Right cardiac atrium (tissue), 5 donors: ENCODE measurements at regions not wholly inside any gene's neighbourhood (a gene's known extent, or its start where the extent isn't known, plus 50 kb on each side); places are given as distances from the start of the nearest gene placed in this dataset.

Experiments
- ATAC-seq, 2 donors: fragments of 200-7000 bp; cut with Tn5 transposase; one replicate each; pipeline versions ENCODE4 v1.8.0 to v1.9.1; 2020; ENCODE audit warnings: moderate library complexity in 2 of 2, mild to moderate bottlenecking in 1 of 2
- DNase-seq, 3 donors: peaks; one replicate each; pipeline ENCODE4 v3.0.0-alpha.2; 2020
- H3K27ac ChIP-seq: one replicate; pipeline ENCODE4 v1.5.1; 2013; ENCODE audit warnings: mild to moderate bottlenecking, low read length, control low read depth, moderate library complexity
- H3K27me3 ChIP-seq: one replicate; pipeline ENCODE4 v1.6.1; 2013; ENCODE audit not compliant: control insufficient read depth, insufficient read depth
- H3K4me1 ChIP-seq: one replicate; pipeline ENCODE4 v1.6.1; 2013; ENCODE audit warnings: low read length; ENCODE audit not compliant: control insufficient read depth, insufficient read depth
- H3K4me3 ChIP-seq: one replicate; pipeline ENCODE4 v1.5.1; 2013; ENCODE audit warnings: low read length, control low read depth
- H3K9me3 ChIP-seq: one replicate; pipeline ENCODE4 v1.6.1; 2013; ENCODE audit warnings: low read length; ENCODE audit not compliant: control insufficient read depth
- WGBS: extraction: QIAGEN DNeasy Blood & Tissue Kit; methylation state at CpG from one replicate; pipeline ENCODE4 v1.1.7; 2013; 5-methylcytosine and 5-hydroxymethylcytosine counted together
- intact Hi-C, 4 donors: fragments of 100-400 bp; cut with DNase I; formaldehyde crosslinking; loops; one replicate each; pipeline versions ENCODE4 v1.11.0 to v1.14.0; 2022 to 2023
- donor health status: healthy with polysubstance abuse.
- donor health status: DM: no; HTN: yes; CAD: no.
- donor health status: DM: no; HTN: no; CAD: no.
- donor health status: DM: no; HTN: yes; CAD: no; lungs with severe emphysema.
- donor health status: DM: yes; HTN: yes; CAD: no.

DNA sequence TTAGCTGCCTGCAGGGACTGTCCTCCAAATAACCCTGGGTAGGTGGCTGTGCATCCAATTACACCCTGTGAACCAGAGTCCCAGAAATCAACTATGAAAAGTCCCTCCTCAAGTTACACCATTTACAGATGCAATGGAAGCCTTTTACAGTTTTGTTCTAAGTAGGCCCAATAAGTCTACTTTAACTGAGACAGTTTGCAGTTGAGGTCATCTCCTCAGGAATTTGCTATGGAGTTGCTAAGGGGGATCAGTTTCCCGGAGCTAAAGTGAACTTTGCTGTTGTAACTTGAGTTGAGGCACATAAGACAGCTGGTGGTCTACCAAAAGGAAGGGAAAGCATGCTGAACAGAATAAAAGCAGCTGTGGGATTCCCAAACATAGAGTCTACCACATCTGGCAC, 121.6 kb upstream of the STK26 start:
- intact Hi-C loops, result no loop called here
- no peaks in the 10 kb centered on the region for H3K27me3 ChIP-seq

DNA sequence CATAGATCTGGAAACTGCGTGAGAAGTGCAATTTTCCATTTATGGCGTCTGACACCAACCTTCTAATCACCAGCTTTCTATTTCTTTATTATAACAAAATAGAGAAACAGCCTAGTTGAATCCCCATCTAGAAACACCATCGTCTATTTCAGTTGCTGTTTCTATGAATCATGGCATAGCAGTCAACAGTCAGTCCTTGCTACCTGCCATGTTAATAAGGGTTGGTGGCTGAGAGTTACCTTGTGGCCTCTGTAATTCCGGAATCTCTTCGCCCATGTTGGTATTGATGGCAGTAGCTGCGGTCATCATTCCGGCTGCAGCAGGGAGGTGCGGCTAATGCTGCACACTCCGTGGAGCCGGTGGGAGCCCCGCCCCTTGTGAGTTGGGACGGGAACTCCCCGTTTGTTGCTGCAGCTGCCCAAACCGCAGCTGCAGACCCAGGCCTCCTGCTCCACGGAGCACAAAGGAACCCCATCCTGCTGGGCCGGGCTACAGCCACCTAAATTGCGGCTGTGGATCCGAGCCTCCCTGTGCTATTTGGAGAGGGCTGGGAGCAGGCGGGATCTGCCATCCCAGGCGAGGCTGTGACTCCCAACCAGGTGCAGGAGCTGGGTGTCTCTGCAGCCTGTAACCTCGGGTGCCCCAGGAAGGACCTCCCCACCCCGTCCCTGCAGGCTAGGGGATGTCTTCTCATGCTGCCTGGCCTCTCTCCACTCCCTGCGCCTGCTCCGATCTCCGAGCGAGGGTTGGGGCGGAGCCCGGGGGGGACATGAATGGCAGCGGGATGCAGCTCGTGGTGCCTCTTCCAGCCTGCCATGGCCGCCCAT, 115.4 kb upstream of the STK26 start:
- peak in 2 of 3 donors; percentile 7 to 45 for DNase-seq
- intact Hi-C loops, result no loop called here
- no peaks in the 10 kb centered on the region for H3K27me3 ChIP-seq
- H3K4me3 ChIP-seq, result no peak overlapping the region
- no peak overlapping the region for H3K27ac ChIP-seq
- H3K4me1 ChIP-seq, result no peaks in the 10 kb centered on the region
- H3K9me3 ChIP-seq, result no peaks in the 10 kb centered on the region
- no peak for ATAC-seq
- WGBS, result 91% methylated on average over 31 of the region's 31 CpGs

More for the DNA sequence above, 121.6 kb upstream of the STK26 start:
- ATAC-seq, result no peak
- Histone ChIP-seq H3K4me3 (no peak overlapping the region), H3K9me3 (no peaks in the 10 kb centered on the region), H3K4me1 (no peaks in the 10 kb centered on the region), H3K27ac (no peak overlapping the region)
- no peak for DNase-seq
- 56% methylated on average over 1 of the region's 1 CpG for WGBS

DNA sequence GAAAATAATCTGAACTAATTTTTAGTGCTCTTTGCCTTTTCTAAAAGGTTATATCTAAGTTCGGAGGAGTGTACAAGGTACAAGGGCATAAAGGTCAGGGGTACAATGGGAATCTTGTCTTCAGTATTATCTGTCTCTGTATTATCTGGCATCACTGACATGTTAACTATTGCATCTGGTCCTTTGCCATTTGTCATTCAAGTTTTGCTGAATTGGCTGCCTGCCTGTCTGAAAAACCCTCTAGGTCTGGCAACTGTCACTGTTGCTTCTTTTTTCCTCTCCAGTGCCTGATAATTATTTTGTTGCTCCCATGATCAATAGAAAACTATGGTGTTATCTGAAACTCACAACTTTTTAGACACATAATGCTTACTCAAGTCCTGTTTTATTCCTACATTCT, 112.5 kb upstream of the STK26 start:
- DNase-seq, result no peak
- Histone ChIP-seq H3K9me3 (no peaks in the 10 kb centered on the region), H3K4me3 (no peak overlapping the region), H3K4me1 (no peaks in the 10 kb centered on the region), H3K27me3 (no peaks in the 10 kb centered on the region), H3K27ac (no peak overlapping the region)
- intact Hi-C loops, result no loop called here
- ATAC-seq, result no peak
- 29% methylated on average over 1 of the region's 1 CpG for WGBS

DNA sequence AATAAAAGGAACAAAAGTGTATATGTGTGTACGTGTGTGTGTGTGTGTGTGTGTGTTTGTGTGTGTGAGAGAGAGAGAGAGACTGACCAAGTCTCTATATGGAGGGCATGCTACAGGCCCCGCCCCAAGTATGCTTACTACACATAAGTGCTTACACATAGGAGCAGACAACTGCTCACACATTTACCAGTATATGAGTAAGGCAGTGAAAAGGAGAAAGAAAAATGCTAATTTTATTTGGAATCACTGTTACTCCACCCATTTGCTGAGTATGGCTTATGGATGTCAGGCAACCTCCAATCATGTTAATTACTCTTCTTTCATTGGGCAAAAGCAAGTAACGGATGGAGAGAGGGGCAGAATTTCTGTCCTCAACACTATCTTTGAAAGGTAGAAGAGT, 107.6 kb upstream of the STK26 start:
- intact Hi-C loops, result no loop called here
- Histone ChIP-seq H3K27ac (no peak overlapping the region), H3K4me1 (no peaks in the 10 kb centered on the region), H3K4me3 (no peak overlapping the region), H3K9me3 (no peaks in the 10 kb centered on the region), H3K27me3 (no peaks in the 10 kb centered on the region)
- ATAC-seq (no peak), DNase-seq (no peak)
- 76% methylated on average over 3 of the region's 3 CpGs for WGBS

DNA sequence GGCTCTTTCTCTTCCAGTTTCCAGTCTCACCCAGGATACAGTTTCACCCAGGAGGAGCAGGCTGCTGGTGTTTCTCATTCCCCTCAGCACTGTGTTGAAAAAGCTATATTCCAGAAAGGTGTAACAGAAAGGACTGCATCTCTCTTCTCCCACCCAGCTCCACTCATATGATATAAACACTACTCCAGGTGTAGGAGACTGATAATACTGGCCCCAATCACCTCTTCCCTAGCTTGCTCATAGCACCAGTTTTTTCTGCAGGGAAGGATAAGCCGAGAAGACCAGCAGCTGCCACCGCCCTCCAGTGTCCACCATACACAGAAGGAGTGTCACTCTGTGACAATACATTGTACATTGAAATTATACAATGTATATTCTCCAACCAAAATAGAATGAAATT, 105.5 kb upstream of the STK26 start:
- WGBS, result 87% methylated on average over 2 of the region's 2 CpGs
- DNase-seq (no peak), ATAC-seq (no peak)
- Histone ChIP-seq H3K27ac (no peak overlapping the region), H3K9me3 (no peaks in the 10 kb centered on the region), H3K4me1 (no peaks in the 10 kb centered on the region), H3K27me3 (no peaks in the 10 kb centered on the region), H3K4me3 (no peak overlapping the region)
- intact Hi-C loops, result no loop called here

DNA sequence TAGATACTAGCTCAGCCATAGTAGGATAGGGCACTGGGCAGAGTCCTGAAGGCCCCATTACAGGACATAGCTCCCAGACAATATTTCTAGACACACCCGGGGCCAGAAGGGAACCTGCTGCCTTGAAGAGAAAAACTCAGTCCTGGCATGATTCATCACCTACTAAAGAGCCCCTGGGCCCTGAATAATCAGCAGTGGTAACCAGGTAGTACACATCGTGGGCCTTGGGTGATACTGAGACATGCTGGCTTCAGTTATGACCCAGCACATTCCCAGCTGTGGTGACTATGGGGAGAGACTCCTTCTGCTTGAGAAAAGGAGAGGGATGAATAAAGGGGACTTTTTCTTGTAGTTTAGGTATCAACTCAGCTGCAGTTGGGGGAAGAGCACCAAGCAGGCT, 104.3 kb upstream of the STK26 start:
- H3K27ac ChIP-seq, result no peak overlapping the region
- H3K9me3 ChIP-seq, result no peaks in the 10 kb centered on the region
- DNase-seq, result no peak
- intact Hi-C loops, result no loop called here
- no peak for ATAC-seq
- no peak overlapping the region for H3K4me3 ChIP-seq
- H3K27me3 ChIP-seq, result no peaks in the 10 kb centered on the region
- no peaks in the 10 kb centered on the region for H3K4me1 ChIP-seq
- 84% methylated on average over 2 of the region's 2 CpGs for WGBS

DNA sequence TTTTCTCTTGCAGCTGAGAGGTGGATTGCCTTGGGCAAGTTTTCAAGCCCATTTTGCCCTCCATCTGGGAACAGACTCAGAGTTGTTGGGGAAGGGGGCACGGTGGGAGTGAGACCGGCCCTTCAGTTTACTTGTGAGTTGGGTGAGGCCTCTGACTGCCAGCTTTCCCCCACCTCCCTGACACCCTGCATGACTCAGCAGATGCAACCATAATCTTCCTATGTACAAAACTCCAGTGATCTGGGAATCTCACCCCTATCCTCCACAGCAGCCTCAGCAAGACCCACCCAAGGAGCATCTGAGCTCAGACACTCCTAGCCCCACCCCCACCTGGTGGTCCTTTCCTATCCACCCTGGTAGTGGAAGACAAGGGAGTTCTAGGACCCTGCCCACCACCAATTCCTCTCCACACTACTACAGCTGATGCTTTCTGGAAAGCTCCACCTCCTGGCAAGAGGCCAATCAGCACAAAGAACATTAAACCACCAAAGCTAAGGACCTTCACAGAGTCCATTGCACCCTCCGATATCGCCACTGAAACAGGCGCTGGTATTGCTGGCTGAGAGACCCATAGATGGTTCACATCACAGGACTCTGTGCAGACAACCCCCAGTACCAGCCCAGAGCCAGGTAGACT, 99.4 kb upstream of the STK26 start:
- no peaks in the 10 kb centered on the region for H3K27me3 ChIP-seq
- H3K4me3 ChIP-seq, result no peak overlapping the region
- no peaks in the 10 kb centered on the region for H3K4me1 ChIP-seq
- intact Hi-C loops, result no loop called here
- DNase-seq (no peak), ATAC-seq (no peak)
- no peaks in the 10 kb centered on the region for H3K9me3 ChIP-seq
- H3K27ac ChIP-seq, result no peak overlapping the region
- WGBS, result 91% methylated on average over 5 of the region's 5 CpGs

DNA sequence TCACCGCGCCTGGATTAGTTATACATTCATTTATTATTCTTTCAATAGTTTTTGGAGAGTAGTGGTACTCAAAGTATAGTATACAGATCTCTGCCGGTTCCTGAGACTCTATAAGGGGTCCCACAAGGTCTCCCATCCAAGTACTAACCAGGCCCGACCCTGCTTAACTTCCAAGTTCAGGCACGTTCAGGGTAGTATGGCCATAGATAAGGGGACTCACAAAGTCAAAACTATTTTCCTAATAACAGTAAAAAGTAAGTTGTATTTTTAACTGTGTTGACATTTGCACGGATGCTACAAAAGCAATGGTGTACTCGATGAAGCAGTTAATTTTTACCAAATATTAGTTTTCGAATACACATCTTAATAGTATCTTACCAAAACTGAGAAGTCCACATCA, 84.4 kb upstream of the STK26 start:
- no peak for ATAC-seq
- no peak overlapping the region for H3K4me3 ChIP-seq
- H3K27me3 ChIP-seq, result no peaks in the 10 kb centered on the region
- H3K27ac ChIP-seq, result no peak overlapping the region
- no peaks in the 10 kb centered on the region for H3K9me3 ChIP-seq
- 89% methylated on average over 8 of the region's 8 CpGs for WGBS
- intact Hi-C loops, result no loop called here
- no peak for DNase-seq
- H3K4me1 ChIP-seq, result no peaks in the 10 kb centered on the region

DNA sequence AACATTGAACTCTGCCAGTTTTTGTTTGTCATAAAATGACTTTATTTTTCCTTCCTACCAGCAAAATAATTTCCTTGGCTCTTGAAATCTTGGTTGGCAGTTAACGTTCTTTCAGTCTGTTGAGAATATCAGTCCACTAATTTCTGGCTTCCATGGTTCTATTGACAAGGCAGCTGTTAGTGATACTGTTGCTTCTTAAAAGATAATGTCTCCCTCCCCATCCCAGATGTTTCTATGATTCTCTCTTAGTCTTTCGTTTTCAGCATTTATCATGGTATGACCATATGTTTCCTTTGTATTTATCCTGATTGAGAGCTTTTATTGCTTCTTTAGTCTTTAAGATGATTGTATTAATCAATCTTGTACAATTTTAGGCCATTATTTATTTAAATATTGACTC, 81.1 kb upstream of the STK26 start:
- intact Hi-C loops, result no loop called here
- 38% methylated on average over 2 of the region's 2 CpGs for WGBS
- ATAC-seq (no peak), DNase-seq (no peak)
- Histone ChIP-seq H3K4me3 (no peak overlapping the region), H3K27ac (no peak overlapping the region), H3K9me3 (no peaks in the 10 kb centered on the region), H3K27me3 (no peaks in the 10 kb centered on the region), H3K4me1 (no peaks in the 10 kb centered on the region)

DNA sequence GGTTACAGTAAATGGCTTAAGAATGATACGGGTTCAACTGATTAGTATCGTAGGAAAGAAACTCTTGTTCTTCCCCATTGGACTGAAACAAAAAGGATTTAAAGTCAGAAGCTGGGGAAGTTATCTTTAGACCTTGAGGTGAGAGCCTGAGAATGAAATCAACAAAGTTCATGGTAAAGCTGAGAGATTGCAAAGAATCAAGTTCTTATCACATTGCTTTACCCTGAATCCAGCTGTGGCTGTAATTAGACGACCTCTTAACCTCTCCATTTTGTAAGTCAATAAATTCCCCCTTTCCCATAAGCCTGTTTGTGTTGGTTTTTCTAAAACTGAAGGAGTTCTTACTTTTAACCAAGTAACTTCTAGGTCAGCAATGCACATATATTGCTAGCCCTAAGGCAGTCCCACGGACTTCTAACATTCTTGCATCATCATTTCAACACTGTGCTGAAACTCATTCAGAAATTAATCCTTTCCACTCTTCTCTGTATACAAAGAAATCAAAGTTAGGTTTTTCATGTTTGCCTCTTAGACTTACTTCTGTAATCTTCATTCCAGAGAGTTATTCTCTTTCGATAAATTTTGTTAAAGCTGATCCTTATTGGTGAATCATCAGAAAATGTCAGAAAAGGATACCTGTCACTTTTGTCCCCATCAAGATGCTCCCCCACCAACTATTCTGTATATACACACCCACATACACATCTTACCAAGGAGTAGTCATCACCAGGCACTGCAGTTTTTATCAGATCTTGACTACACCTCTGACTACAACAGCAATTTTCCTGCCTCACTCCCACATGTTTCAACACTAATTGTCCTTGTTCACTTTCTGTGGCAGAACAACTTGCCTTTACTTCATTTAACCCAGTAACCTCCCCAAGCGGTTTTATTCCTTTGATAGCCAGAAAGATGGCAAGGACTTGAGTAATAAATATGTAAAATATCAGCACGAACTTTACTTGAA, 77.9 kb upstream of the STK26 start:
- ATAC-seq (no peak), DNase-seq (no peak)
- Histone ChIP-seq H3K4me3 (no peak overlapping the region), H3K27ac (no peak overlapping the region), H3K9me3 (no peaks in the 10 kb centered on the region), H3K27me3 (no peaks in the 10 kb centered on the region), H3K4me1 (no peaks in the 10 kb centered on the region)
- 52% methylated on average over 7 of the region's 7 CpGs for WGBS
- intact Hi-C loops, result no loop called here

DNA sequence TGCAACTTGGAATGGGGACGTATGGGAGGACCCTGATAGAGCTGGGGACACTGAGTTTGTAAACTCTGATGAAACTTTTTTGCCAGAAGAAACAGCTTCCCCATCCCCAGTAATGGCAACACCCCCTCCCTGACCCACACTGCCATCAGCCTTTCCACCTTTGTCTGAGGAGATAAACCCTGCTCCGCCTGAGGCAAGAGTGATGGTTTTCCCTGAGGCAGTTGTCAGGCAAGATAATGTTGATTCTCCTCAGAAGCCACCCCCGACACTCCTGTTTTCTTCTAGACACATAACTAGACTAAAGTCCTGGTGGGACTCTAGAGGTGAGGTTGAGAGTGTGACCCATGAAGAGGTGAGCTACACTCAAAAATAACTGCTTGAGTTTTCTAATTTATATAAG, 71.9 kb upstream of the STK26 start:
- no peak overlapping the region for H3K4me3 ChIP-seq
- DNase-seq (no peak), ATAC-seq (no peak)
- no peaks in the 10 kb centered on the region for H3K27me3 ChIP-seq
- H3K27ac ChIP-seq, result no peak overlapping the region
- H3K9me3 ChIP-seq, result no peaks in the 10 kb centered on the region
- intact Hi-C loops, result no loop called here
- H3K4me1 ChIP-seq, result no peaks in the 10 kb centered on the region
- 51% methylated on average over 3 of the region's 3 CpGs for WGBS
